K562 (cell line): ENCODE measurements at regions not wholly inside any gene's neighbourhood (a gene's known extent, or its start where the extent isn't known, plus 50 kb on each side); places are given as distances from the start of the nearest gene placed in this dataset.

Experiments
- ATAC-seq: fragments of 200-7000 bp; cut with Tn5 transposase; 3 replicates; pipeline ENCODE4 v1.9.1; 2020; ENCODE audit warnings: moderate library complexity
- BruUV-seq: library from RNA; stranded (reverse); fragments of 400-500 nt; replicated peaks from 2 replicates; lab custom pipeline; 2021; lab: Mats Ljungman, UMichigan
- CTCF ChIA-PET: fragments of 300-600 bp; formaldehyde crosslinking; extraction: SDS; loops from one replicate; lab custom pipeline; 2021; ENCODE audit warnings: low intra/inter-chr PET ratio; lab: Yijun Ruan, JAX
- POLR2A ChIA-PET: fragments of 300-600, 350-650 bp; sonication (Branson Sonifier 250); formaldehyde crosslinking; extraction: SDS; loops from one replicate; lab custom pipeline; 2021; ENCODE audit warnings: antibody characterized with exemption, inconsistent platforms; lab: Yijun Ruan, JAX
- DNase-seq, 4 experiments: peaks; one replicate each; pipeline versions ENCODE4 v3.0.0 to v3.0.0-alpha.2; 2011 to 2018; ENCODE audit warnings: low spot score in 3 of 4, mixed read lengths in 3 of 4; ENCODE audit errors: extremely low read depth in 1 of 4
- FAIRE-seq: peaks from 2 replicates; lab custom pipeline; 2011; peaks lifted over from hg19 to GRCh38; lab: Jason Lieb, UNC
- H2AFZ ChIP-seq: 2 replicates; pipeline ENCODE4 v1.6.0; 2011; ENCODE audit warnings: low read depth, low read length, control low read depth, inconsistent platforms
- H3K27ac ChIP-seq: fragments of 200-600 bp; 3 replicates; pipeline ENCODE4 v1.8.0; 2011; ENCODE audit warnings: low read depth, mild to moderate bottlenecking, control low read depth, inconsistent platforms, low read length, moderate library complexity, mixed read lengths; ENCODE audit errors: extremely low read depth
- H3K27me3 ChIP-seq, 2 experiments: fragments of 300-600 bp in 1 of 2; 2 replicates in 1 of 2; 3 replicates in 1 of 2; pipeline versions ENCODE4 v1.6.0 to v1.8.0; 2011; ENCODE audit warnings: inconsistent platforms in 2 of 2, low read length in 2 of 2, mild to moderate bottlenecking in 1 of 2, mixed read lengths in 1 of 2, moderate library complexity in 1 of 2; ENCODE audit not compliant: control insufficient read depth in 2 of 2, insufficient read depth in 2 of 2
- H3K36me3 ChIP-seq: fragments of 300-600 bp; 3 replicates; pipeline ENCODE4 v1.8.0; 2011; ENCODE audit warnings: mild to moderate bottlenecking, low read length, inconsistent platforms; ENCODE audit not compliant: control insufficient read depth, insufficient read depth
- H3K4me1 ChIP-seq, 2 experiments: fragments of 200-600 bp in 1 of 2; replicated peaks in 1 of 2; 2 replicates in 1 of 2; 3 replicates in 1 of 2; pipeline versions ENCODE4 v1.5.1 to v1.8.0; 2011; ENCODE audit warnings: inconsistent platforms in 2 of 2, low read length in 2 of 2, mild to moderate bottlenecking in 1 of 2, mixed read lengths in 1 of 2, moderate library complexity in 1 of 2; ENCODE audit not compliant: control insufficient read depth in 2 of 2, insufficient read depth in 2 of 2
- H3K4me2 ChIP-seq: 2 replicates; pipeline ENCODE4 v1.6.1; 2011; ENCODE audit warnings: low read length, control low read depth, inconsistent platforms, mixed read lengths; ENCODE audit not compliant: insufficient read depth
- H3K4me3 ChIP-seq: fragments of 200-600 bp; sonication (generic), shearing (Covaris generic); 2 replicates; pipeline ENCODE4 v1.5.1; 2016; ENCODE audit warnings: control low read depth, inconsistent platforms
- H3K79me2 ChIP-seq: fragments of 200-600 bp; 3 replicates; pipeline ENCODE4 v1.8.0; 2011; ENCODE audit warnings: low read length, inconsistent platforms; ENCODE audit not compliant: control insufficient read depth, insufficient read depth
- H3K9ac ChIP-seq, 2 experiments: 2 replicates each; pipeline versions ENCODE4 v1.6.0 to v1.6.1; 2011; ENCODE audit warnings: low read depth in 2 of 2, low read length in 2 of 2, control low read depth in 1 of 2, inconsistent platforms in 1 of 2, mild to moderate bottlenecking in 1 of 2, mixed read lengths in 1 of 2; ENCODE audit not compliant: insufficient read depth in 1 of 2
- H3K9me1 ChIP-seq: one replicate; pipeline ENCODE4 v1.6.0; 2011; ENCODE audit warnings: inconsistent platforms, mild to moderate bottlenecking, low read length, moderate library complexity; ENCODE audit not compliant: control insufficient read depth, insufficient read depth
- H3K9me3 ChIP-seq: replicated peaks from 2 replicates; pipeline ENCODE4 v1.5.1; 2011; ENCODE audit warnings: low read depth, low read length, inconsistent platforms; ENCODE audit not compliant: control insufficient read depth, insufficient read depth
- H4K20me1 ChIP-seq: replicated peaks from 2 replicates; pipeline ENCODE4 v1.6.1; 2011; ENCODE audit warnings: low read length, inconsistent platforms, mixed read lengths; ENCODE audit not compliant: control insufficient read depth, insufficient read depth
- ARID3A ChIP-seq: IDR thresholded peaks from 2 replicates; pipeline ENCODE4 v1.6.1; 2012; ENCODE audit warnings: low read depth, low read length, improper control_type of control experiment, borderline replicate concordance
- ATF1 ChIP-seq, 2 experiments: fragments of 450-650 bp in 1 of 2; IDR thresholded peaks; 2 replicates each; pipeline ENCODE4 v1.6.1; 2016; ENCODE audit warnings: missing compliant biosample characterization in 1 of 2, missing genetic modification characterization in 1 of 2
- BCOR ChIP-seq: fragments of 450-650 bp; IDR thresholded peaks from 2 replicates; pipeline ENCODE4 v1.6.1; 2016
- CREM ChIP-seq: IDR thresholded peaks from 2 replicates; pipeline ENCODE4 v1.6.1; 2014; ENCODE audit warnings: antibody characterized with exemption, low read depth
- FOS ChIP-seq: IDR thresholded peaks from 3 replicates; pipeline ENCODE4 v1.6.1; 2011; ENCODE audit not compliant: insufficient read length; ENCODE audit errors: extremely low read depth
- MBD2 ChIP-seq: sonication (generic); IDR thresholded peaks from 2 replicates; pipeline ENCODE4 v1.6.1; 2016; ENCODE audit warnings: low read depth, borderline replicate concordance
- MNT ChIP-seq, 2 experiments: fragments of 450-650 bp; conservative IDR thresholded peaks; 2 replicates each; pipeline ENCODE4 v1.6.1; 2017; ENCODE audit warnings: mild to moderate bottlenecking in 2 of 2, moderate library complexity in 2 of 2
- NFIX ChIP-seq: fragments of 250-450 bp; sonication (Bioruptor Pico); IDR thresholded peaks from 2 replicates; pipeline ENCODE4 v1.4.0; 2020; ENCODE audit warnings: low read depth, mild to moderate bottlenecking, moderate library complexity
- POLR2B ChIP-seq: fragments of 450-650 bp; IDR thresholded peaks from 2 replicates; pipeline ENCODE4 v1.6.1; 2018; ENCODE audit warnings: low read depth; ENCODE audit not compliant: partially characterized antibody
- SP2 ChIP-seq: IDR thresholded peaks from 2 replicates; pipeline ENCODE4 v1.6.1; 2011; ENCODE audit warnings: mild to moderate bottlenecking, low read depth, low read length, moderate library complexity; ENCODE audit not compliant: poor library complexity, severe bottlenecking; ENCODE audit errors: extremely low read depth
- TBP ChIP-seq: optimal IDR thresholded peaks from 2 replicates; pipeline ENCODE3; 2011; ENCODE audit warnings: low read depth, low read length, improper control_type of control experiment
- U2AF1 ChIP-seq: fragments of 200-400 bp; formaldehyde crosslinking; optimal IDR thresholded peaks from 2 replicates; pipeline ENCODE3; 2017; ENCODE audit warnings: mild to moderate bottlenecking, low read depth, low read length, moderate library complexity
- ZNF124 ChIP-seq: sonication (generic); formaldehyde crosslinking; IDR thresholded peaks from 2 replicates; pipeline ENCODE4 v1.8.1; 2022; ENCODE audit warnings: missing genetic modification reagents
- ZNF184 ChIP-seq: sonication (generic); formaldehyde crosslinking; IDR thresholded peaks from 2 replicates; pipeline ENCODE4 v1.5.0; 2020; ENCODE audit warnings: missing genetic modification reagents
- WGBS: fragments of 100-300 bp; shearing (Covaris generic); methylation state at CpG from one replicate; pipeline ENCODE4 v1.1.6; 2016; ENCODE audit warnings: low coverage, mixed read lengths; ENCODE audit not compliant: insufficient coverage; ENCODE audit errors: missing lambda C conversion rate; 5-methylcytosine and 5-hydroxymethylcytosine counted together
- in situ Hi-C: fragments of 300-500 bp; cut with MboI; formaldehyde crosslinking; loops from 4 replicates; pipeline ENCODE4 v1.15.0; 2018; ENCODE audit warnings: inconsistent platforms, mixed read lengths
- intact Hi-C: fragments of 100-400 bp; cut with micrococcal nuclease; formaldehyde crosslinking; loops from 2 replicates; pipeline ENCODE4 v1.14.2; 2022

GRCh38 chr21:16841975-16842695 lies 670.7 kb upstream of the CXADR start:
- WGBS: 0% methylated on average over 4 of the region's 4 CpGs
- no TSS peak for BruUV-seq
- H3K36me3 ChIP-seq: no peaks in the 10 kb centered on the region
- H3K4me2 ChIP-seq: no peak overlapping the region
- H3K4me1 ChIP-seq: no peaks in the 10 kb centered on the region
- CTCF ChIA-PET: no interaction called here
- H3K27ac ChIP-seq: no peak overlapping the region
- no peaks in the 10 kb centered on the region for H3K27me3 ChIP-seq
- no peaks in the 10 kb centered on the region for H3K9me1 ChIP-seq
- POLR2A ChIA-PET: no interaction called here
- no peak overlapping the region for H3K9ac ChIP-seq
- no peak for TF ChIP-seq FOS
- no peak for TF ChIP-seq ZNF124 (CRISPR knock-in tag)
- TF ChIP-seq CREM: no peak
- no peak for TF ChIP-seq POLR2B
- no peak for TF ChIP-seq TBP
- TF ChIP-seq NFIX (CRISPR knock-in tag): no peak
- intact Hi-C loops: no loop called here
- H3K79me2 ChIP-seq: no peaks in the 10 kb centered on the region
- H4K20me1 ChIP-seq: no peaks in the 10 kb centered on the region
- no peak overlapping the region for H2AFZ ChIP-seq
- H3K4me3 ChIP-seq: no peak overlapping the region
- no peaks in the 10 kb centered on the region for H3K9me3 ChIP-seq
- DNase-seq (no peak), ATAC-seq (no peak), FAIRE-seq (no peak)
- in situ Hi-C loops: no loop called here

GRCh38 chr21:16842696-16843035 lies 670.2 kb upstream of the CXADR start:
- no peak overlapping the region for H3K9ac ChIP-seq
- DNase-seq: no peak
- no peak overlapping the region for H3K4me2 ChIP-seq
- no peak overlapping the region for H2AFZ ChIP-seq
- H3K4me3 ChIP-seq: no peak overlapping the region
- POLR2A ChIA-PET: no interaction called here
- H3K9me3 ChIP-seq: no peaks in the 10 kb centered on the region
- no peaks in the 10 kb centered on the region for H3K4me1 ChIP-seq
- H3K27ac ChIP-seq: no peak overlapping the region
- no peaks in the 10 kb centered on the region for H3K27me3 ChIP-seq
- no peaks in the 10 kb centered on the region for H3K9me1 ChIP-seq
- FAIRE-seq: no peak
- no peaks in the 10 kb centered on the region for H3K36me3 ChIP-seq
- BruUV-seq: no TSS peak
- H3K79me2 ChIP-seq: no peaks in the 10 kb centered on the region
- no peak for ATAC-seq
- CTCF ChIA-PET: no interaction called here
- in situ Hi-C loops (no loop called here), intact Hi-C loops (no loop called here)
- no peaks in the 10 kb centered on the region for H4K20me1 ChIP-seq
- 1% methylated on average over 5 of the region's 5 CpGs for WGBS
- TF ChIP-seq ARID3A: no peak
- TF ChIP-seq MNT (conservative IDR thresholded peaks at IDR 0.05): no peak
- no peak for TF ChIP-seq U2AF1
- no peak for TF ChIP-seq ZNF184 (CRISPR knock-in tag)
- no peak for TF ChIP-seq ATF1 (CRISPR knock-in tag; IDR thresholded peaks at IDR 0.05)
- no peak for TF ChIP-seq ATF1 (tag; IDR thresholded peaks at IDR 0.05)
- no peak for TF ChIP-seq BCOR
- no peak for TF ChIP-seq MBD2
- no peak for TF ChIP-seq SP2
